ENCODE measurements at regions not wholly inside any gene's neighbourhood (a gene's known extent, or its start where the extent isn't known, plus 50 kb on each side); places are given as distances from the start of the nearest gene placed in this dataset.

DNA sequence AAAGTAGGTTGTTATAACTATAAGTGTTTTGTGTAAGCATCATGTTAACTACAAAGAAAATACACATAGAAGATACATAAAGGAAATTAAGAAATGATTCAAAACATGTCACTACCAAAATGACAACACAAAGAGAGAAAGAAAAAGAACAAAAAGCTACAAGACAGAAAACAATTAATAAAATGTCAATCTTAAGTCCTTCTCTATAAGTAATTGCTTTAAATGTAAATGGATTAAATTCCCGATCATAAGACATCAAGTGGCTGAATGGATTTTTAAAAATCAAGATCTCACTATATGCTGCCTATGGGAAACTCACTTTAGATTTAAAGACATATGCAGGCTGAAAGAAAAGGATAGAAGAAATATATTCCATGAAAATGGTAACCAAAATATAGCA is 232.3 kb upstream of the NFIA start:
- Histone ChIP-seq H3K4me1 (ENCODE audit: control insufficient read depth, insufficient read depth, low read length) (no peaks in the 10 kb centered on the region), H3K9me3 (ENCODE audit: control insufficient read depth, insufficient read depth, low read depth, low read length) (no peaks in the 10 kb centered on the region), H3K36me3 (ENCODE audit: control insufficient read depth in 2 of 2, insufficient read depth in 1 of 2, low read length in 2 of 2) (no peaks in the 10 kb centered on the region), H3K4me3 (ENCODE audit: low read depth, low read length) (no peak overlapping the region), H3K27ac (ENCODE audit: extremely low read depth, low read depth, low read length) (no peak overlapping the region)
- ChIA-PET POLR2A (interaction anchor here (0.7 kb wide), 1 partner anchor 776 kb away, joined by 3 read pairs; no protein-coding TSS in a partner anchor), CTCF (interaction anchor here (0.6 to 3.1 kb wide), 12 partner anchors 9 to 1232 kb away, joined by 3 to 21 read pairs (median 4); no protein-coding TSS in a partner anchor)
- TF ChIP-seq ZNF354C (tag by site-specific recombination; IDR thresholded peaks at IDR 0.05; ENCODE audit: borderline replicate concordance, low read depth) (no peak), ZNF394 (tag by site-specific recombination; IDR thresholded peaks at IDR 0.05; ENCODE audit: borderline replicate concordance) (no peak), ZNF184 (tag by site-specific recombination; IDR thresholded peaks at IDR 0.05) (no peak), ZNF785 (tag by site-specific recombination; IDR thresholded peaks at IDR 0.05) (no peak), ZNF549 (tag by site-specific recombination; IDR thresholded peaks at IDR 0.05) (no peak), HOXD13 (CRISPR knock-in tag; IDR thresholded peaks at IDR 0.05; ENCODE audit: borderline replicate concordance) (no peak), SCRT2 (tag by site-specific recombination; IDR thresholded peaks at IDR 0.05) (no peak), ZNF621 (tag by site-specific recombination; IDR thresholded peaks at IDR 0.05) (no peak), PRDM1 (tag by site-specific recombination; IDR thresholded peaks at IDR 0.05) (no peak), ZNF791 (tag by site-specific recombination; IDR thresholded peaks at IDR 0.05) (no peak), ZFP69B (tag by site-specific recombination; IDR thresholded peaks at IDR 0.05) (no peak)
- TF ChIP-seq, protein P1, sequence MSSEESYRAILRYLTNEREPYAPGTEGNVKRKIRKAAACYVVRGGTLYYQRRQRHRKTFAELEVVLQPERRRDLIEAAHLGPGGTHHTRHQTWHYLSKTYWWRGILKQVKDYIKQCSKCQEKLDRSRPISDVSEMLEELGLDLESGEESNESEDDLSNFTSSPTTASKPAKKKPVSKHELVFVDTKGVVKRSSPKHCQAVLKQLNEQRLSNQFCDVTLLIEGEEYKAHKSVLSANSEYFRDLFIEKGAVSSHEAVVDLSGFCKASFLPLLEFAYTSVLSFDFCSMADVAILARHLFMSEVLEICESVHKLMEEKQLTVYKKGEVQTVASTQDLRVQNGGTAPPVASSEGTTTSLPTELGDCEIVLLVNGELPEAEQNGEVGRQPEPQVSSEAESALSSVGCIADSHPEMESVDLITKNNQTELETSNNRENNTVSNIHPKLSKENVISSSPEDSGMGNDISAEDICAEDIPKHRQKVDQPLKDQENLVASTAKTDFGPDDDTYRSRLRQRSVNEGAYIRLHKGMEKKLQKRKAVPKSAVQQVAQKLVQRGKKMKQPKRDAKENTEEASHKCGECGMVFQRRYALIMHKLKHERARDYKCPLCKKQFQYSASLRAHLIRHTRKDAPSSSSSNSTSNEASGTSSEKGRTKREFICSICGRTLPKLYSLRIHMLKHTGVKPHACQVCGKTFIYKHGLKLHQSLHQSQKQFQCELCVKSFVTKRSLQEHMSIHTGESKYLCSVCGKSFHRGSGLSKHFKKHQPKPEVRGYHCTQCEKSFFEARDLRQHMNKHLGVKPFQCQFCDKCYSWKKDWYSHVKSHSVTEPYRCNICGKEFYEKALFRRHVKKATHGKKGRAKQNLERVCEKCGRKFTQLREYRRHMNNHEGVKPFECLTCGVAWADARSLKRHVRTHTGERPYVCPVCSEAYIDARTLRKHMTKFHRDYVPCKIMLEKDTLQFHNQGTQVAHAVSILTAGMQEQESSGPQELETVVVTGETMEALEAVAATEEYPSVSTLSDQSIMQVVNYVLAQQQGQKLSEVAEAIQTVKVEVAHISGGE (tag by site-specific recombination; conservative IDR thresholded peaks at IDR 0.05; ENCODE audit: low read depth) = no peak

DNA sequence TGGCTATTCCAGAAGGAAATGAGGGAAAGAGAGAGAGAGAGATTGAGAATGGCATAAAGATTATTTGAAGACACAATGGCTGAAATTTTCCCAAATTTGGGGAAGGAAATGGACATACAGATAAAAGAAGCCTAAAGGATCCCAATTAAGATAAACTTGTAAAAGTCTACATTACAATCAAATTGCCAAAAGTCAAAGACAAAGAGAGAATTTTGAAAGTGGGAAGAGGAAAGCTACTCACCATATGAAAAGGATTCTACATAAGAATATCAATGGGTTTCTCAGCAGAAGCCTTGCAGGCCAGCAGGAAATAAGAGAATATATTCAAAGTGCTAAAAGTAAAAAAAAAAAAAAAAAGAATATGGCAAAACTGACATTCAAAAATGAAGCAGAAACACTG is 233.0 kb upstream of the NFIA start:
- no peaks in the 10 kb centered on the region for H3K9me3 ChIP-seq (ENCODE audit: control insufficient read depth, insufficient read depth, low read depth, low read length)
- no peak overlapping the region for H3K27ac ChIP-seq (ENCODE audit: extremely low read depth, low read depth, low read length)
- H3K4me3 ChIP-seq (ENCODE audit: low read depth, low read length) = no peak overlapping the region
- no peaks in the 10 kb centered on the region for H3K36me3 ChIP-seq (ENCODE audit: control insufficient read depth in 2 of 2, insufficient read depth in 1 of 2, low read length in 2 of 2)
- POLR2A ChIA-PET = interaction anchor here (0.7 kb wide), 1 partner anchor 777 kb away, joined by 3 read pairs; no protein-coding TSS in a partner anchor
- H3K4me1 ChIP-seq (ENCODE audit: control insufficient read depth, insufficient read depth, low read length) = no peaks in the 10 kb centered on the region
- CTCF ChIA-PET = interaction anchor here (0.5 to 3.1 kb wide), 20 partner anchors 9 to 1233 kb away, joined by 3 to 21 read pairs (median 4); no protein-coding TSS in a partner anchor
- TF ChIP-seq ZBTB17 (tag by site-specific recombination; IDR thresholded peaks at IDR 0.05) = no peak
- no peak for TF ChIP-seq ZNF2 (tag by site-specific recombination; IDR thresholded peaks at IDR 0.05)
- TF ChIP-seq TCF7L2 (IDR thresholded peaks at IDR 0.05; ENCODE audit: borderline replicate concordance, low read depth, low read length) = no peak
- TF ChIP-seq BCL11A (tag by site-specific recombination; IDR thresholded peaks at IDR 0.05; ENCODE audit: low read depth) = no peak
- TF ChIP-seq ZSCAN30 (tag by site-specific recombination; IDR thresholded peaks at IDR 0.05) = no peak
- TF ChIP-seq ZNF561 (tag by site-specific recombination; IDR thresholded peaks at IDR 0.05; ENCODE audit: borderline replicate concordance) = no peak
- TF ChIP-seq, protein P2, sequence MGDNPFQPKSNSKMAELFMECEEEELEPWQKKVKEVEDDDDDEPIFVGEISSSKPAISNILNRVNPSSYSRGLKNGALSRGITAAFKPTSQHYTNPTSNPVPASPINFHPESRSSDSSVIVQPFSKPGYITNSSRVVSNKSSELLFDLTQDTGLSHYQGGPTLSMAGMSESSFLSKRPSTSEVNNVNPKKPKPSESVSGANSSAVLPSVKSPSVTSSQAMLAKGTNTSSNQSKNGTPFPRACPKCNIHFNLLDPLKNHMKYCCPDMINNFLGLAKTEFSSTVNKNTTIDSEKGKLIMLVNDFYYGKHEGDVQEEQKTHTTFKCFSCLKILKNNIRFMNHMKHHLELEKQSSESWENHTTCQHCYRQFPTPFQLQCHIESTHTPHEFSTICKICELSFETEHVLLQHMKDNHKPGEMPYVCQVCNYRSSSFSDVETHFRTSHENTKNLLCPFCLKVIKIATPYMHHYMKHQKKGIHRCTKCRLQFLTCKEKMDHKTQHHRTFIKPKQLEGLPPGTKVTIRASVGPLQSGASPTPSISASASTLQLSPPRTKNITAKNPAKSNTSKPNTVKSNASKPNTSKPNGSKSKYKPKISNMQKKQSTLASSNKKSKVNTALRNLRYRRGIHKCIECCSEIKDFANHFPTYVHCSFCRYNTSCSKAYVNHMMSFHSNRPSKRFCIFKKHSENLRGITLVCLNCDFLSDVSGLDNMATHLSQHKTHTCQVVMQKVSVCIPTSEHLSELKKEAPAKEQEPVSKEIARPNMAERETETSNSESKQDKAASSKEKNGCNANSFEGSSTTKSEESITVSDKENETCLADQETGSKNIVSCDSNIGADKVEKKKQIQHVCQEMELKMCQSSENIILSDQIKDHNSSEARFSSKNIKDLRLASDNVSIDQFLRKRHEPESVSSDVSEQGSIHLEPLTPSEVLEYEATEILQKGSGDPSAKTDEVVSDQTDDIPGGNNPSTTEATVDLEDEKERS (tag by site-specific recombination; IDR thresholded peaks at IDR 0.05) = no peak
- TF ChIP-seq, protein P3, sequence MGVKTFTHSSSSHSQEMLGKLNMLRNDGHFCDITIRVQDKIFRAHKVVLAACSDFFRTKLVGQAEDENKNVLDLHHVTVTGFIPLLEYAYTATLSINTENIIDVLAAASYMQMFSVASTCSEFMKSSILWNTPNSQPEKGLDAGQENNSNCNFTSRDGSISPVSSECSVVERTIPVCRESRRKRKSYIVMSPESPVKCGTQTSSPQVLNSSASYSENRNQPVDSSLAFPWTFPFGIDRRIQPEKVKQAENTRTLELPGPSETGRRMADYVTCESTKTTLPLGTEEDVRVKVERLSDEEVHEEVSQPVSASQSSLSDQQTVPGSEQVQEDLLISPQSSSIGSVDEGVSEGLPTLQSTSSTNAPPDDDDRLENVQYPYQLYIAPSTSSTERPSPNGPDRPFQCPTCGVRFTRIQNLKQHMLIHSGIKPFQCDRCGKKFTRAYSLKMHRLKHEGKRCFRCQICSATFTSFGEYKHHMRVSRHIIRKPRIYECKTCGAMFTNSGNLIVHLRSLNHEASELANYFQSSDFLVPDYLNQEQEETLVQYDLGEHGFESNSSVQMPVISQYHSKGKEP (tag by site-specific recombination; IDR thresholded peaks at IDR 0.05) = no peak

Data from HEK293 (cell line).